Fibroblast of skin of right biceps (primary cell): ENCODE measurements at regions not wholly inside any gene's neighbourhood (a gene's known extent, or its start where the extent isn't known, plus 50 kb on each side); places are given as distances from the start of the nearest gene placed in this dataset.
A peak's percentile ranks its signal among the peaks of the same experiment; 100 is the strongest.

Experiments used
- DNase-seq: peaks from one replicate; pipeline ENCODE4 v3.0.0-alpha.2; 2013

DNA sequence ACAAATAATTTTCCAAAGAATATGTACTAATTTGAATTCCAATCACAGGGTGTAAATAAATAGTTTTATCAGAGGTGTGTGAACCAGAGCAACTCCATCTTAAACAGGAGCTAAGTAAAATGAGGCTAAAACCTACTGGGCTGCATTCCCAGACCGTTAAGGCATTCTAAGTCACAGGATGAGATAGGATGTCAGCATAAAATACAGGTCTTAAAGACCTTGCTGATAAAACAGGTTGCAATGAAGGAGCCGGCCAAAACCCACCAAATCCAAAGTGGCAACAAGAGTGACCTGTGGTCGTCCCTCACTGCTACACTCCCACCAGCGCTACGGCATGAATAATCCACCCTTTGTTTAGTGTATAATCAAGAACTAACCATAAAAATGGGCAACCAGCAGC lies 291.7 kb upstream of the SEMA3D start:
- no peak for DNase-seq

DNA sequence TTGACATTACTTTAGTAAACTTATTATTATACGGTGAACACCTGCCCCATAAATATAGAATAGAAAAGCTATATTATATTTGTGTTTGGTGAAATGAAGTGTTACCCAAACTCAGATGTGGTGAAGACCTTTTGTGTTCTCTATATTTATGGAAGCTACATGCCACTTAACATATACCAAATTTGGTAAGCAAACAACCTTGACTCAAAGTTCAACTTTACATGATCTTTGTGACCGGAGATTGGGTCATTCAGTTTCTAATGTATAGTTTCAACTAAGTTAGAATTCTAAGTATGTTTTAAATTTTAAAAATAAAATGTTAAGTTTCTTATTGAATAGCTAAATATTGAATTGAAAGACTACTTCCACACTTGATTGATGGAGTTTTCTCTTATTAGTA lies 288.6 kb upstream of the SEMA3D start:
- no peak for DNase-seq

DNA sequence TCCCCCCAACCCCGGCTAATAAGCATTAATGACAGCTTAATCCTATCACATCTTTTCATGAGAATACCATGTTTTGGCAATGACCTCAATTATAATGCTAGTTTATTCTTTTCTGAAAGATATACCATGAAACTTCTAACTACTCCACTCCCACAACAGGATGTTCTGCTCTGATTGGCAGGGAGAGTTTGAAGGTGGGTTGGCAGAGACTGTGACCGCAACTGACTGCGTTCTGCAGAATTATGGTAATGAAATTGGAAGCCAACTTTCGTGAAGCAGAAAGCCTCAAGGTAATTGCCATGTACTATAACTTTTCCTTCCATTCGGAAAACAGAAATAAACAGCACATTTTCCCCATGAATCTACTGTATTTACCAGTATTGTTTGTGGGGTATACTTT lies 288.2 kb upstream of the SEMA3D start:
- no peak for DNase-seq

DNA sequence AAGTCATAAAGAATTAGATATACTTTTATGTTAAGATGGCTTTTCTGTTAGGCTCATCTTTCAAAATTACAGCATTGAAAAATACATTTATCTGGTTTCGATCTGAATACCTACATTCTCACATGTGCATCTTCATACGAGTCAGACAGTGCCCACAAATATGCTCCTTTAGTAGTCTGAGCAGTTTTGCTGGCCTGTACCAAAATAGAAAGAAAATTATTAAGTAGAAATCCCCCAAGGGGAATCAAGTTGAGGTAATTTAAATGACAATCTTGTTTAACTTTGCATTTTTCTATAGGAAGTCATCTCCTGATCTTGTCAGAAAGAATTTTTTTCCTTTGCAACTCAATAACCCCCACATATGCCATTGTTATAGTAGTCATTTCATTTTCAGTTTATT lies 287.4 kb upstream of the SEMA3D start:
- DNase-seq = peak; percentile 93

DNA sequence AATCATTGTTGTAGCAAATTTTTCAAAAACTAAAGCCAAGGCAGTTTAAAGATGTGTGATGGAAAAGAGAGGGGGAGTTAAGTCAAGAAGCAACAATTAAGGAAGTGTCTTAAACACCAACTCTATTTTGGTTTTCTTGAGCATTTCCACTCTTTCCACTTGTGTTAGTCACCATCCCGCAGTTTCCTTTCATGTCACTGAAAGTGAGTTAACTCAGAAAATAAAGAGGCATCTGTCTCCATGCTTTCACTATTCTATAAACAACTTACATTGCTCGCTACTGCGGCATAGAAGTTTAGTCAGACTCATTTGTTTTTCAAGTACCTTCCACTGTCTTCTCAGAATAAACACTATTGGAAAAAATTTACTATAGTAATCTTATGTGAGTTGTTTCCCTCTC lies 284.9 kb upstream of the SEMA3D start:
- peak; percentile 75 for DNase-seq

DNA sequence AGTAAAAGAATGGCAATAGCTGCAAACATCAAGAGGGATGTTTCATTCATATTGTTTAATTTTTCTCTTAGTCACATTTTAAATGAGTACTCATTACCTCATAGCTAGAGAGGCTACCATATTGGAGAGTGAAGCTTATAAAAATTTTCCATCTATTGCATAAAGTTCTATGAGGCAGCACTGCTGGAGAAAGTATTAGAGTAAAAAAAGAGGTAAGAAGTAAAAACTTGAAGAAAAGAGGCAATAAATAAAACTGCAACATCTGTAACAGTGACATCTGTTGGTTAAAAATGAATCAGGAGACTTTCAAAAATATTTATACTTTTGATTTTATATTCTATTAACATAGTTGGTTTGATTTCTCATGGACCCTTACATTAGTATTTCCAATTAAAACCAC lies 284.5 kb upstream of the SEMA3D start:
- no peak for DNase-seq

DNA sequence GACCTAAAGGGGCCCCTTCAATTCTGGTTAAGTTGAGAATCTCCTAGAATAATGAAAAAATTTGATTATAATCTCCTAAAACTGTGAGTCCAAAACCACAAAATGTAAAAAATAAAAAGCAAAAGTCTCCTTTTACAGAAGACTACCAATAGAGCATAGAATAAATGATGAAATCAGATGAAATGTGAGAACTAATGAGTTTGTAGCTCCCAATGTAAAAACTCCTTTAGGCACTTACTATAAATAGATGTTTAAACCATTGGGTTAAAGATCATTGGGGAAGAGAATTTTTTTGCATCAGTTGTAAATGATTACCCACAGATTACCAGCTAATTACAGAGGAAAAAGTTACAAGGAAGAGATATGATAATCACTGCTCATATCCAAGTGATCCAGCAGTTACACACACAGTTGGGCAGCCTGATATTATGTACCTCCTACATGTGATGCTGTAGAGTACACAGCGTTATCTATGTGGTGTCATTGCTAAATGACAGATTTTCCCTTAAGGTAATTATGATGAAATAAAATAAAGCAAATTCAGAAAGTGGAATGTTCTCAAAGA lies 282.7 kb upstream of the SEMA3D start:
- DNase-seq = peak; percentile 74

DNA sequence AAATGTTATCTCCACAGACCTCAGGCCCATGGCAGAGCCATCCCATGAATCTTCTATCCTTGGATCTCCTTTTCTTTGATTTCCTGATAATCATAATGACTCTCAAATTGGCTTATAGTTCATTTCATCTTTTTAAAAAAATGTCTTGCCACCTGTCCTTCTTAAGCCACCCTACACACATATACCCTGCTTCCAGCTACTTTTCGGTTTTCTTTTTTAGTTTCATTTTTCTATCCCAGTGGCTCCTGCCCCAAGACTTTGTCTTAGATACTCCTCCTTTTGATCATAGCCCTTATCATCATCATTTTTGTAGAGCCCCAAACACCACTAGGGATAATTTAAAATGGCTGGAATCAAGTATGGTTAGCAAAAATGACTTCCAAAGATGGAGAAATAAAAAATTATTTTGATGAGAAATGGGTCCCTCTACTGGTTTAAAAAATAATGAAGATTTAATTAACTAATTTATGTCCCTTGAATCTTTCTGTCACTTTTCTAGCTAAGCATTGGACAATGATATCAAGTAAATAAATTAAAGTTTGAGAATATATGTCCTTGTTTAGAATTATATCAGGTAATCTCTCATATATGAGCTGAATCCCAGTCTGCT lies 277.3 kb upstream of the SEMA3D start:
- no peak for DNase-seq

DNA sequence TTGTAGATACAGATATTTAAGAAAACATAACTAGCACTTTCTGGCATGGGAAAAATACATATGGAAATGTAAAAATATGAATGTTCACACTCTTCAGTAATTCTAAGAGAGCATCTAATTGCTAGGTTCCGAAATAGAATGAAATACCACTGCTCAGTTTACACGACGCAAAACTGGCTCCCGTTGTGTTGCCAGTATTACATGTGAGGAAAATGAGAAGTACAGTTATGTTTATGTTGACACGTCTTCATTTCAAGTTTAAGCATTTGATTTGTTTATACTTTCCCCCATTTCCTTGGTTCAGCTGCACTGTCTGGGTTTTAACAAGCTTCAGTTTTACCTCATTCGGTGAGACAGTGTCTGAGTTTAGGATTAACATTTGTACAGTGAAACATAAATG lies 275.8 kb upstream of the SEMA3D start:
- no peak for DNase-seq

DNA sequence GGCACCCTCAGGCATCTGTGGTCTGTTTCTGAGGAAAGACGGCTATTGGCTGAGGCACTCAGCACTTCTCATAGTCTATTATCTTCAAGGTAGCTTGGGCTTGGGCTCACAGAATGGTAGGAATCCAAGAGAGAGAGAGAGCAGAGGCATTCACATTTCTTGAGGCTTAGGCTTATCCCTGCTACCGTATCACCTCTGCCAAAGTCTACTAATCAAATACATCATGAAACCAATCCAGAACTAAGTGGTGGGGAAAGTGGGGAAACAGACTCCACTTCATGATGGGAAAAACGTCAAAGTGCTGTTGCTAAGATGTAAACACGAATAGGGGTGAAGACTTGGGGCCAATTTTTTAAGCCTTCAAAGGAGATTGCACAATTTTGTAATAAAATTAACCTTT lies 271.1 kb upstream of the SEMA3D start:
- DNase-seq = no peak

DNA sequence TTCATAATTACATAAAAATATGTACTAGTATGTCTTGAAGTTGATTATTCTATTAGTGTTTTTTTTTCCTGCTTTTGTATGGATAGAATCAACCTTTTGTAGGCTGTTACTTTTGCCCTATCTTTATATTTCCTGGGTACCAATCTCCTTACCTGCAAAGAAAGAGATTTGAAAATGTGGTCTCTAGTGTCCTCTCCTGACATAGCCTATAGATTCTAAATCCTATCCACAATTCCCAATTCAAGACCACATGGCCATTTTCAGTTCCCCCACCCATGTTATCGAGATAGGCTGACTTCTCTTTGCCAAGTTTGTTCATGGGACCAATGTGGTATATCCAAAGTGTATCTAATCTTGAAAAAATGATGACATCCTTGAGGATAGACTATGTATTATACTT lies 269.4 kb upstream of the SEMA3D start:
- no peak for DNase-seq

DNA sequence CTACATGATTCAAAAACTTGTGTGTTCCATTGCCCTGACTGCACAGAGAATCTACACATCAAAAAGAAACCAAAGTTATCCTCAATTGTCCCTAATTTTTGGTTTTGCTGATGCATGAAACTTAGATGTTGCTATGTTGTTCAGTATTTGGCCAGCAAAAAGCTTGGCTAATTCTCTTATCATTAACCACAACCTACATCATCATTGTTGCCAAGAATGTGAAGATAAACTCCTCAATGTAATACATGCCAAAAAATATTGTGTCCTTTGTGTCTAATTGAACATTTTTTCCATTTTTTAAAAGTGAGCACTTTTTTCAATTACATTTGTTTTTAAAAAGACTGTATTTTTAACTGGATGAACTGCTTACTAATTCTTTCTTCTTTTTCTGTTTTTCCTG lies 268.0 kb upstream of the SEMA3D start:
- DNase-seq = peak; percentile 73

DNA sequence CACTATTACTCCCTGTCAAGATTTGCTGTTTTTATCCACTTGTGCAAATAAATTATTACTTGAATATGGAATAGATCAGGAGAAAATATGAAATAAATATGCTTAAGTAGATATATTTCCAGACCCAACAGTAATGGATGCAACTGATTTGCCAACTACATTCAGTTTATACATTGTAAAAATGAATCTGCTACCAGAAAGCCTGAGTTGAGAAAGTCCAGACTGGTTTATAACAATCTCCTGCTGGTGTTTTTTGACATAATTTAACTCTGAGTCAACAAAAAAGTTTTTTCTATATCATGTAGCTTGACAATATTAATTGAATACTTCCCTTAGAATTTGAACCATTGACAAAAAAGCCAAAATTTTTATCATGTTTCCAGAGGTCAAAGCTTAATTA lies 265.8 kb upstream of the SEMA3D start:
- DNase-seq = no peak

DNA sequence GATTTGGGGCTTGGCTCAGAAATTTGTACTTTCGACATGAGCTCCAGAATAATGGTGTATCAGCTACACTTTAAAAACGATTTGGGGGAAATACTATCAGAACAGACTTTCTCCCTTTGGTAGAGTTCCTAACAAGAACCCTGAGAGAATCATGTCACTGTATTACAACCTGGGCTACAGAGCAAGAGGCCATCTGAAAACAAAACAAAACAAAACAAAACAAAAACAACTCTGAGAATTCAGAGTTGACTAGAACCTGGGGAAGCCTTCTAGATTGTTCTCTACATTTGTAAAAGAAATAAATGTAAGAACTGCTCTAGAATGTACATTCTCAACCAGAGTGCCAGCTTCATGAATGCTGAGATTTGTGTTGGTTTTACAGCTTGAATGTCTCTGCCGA lies 262.6 kb upstream of the SEMA3D start:
- no peak for DNase-seq

DNA sequence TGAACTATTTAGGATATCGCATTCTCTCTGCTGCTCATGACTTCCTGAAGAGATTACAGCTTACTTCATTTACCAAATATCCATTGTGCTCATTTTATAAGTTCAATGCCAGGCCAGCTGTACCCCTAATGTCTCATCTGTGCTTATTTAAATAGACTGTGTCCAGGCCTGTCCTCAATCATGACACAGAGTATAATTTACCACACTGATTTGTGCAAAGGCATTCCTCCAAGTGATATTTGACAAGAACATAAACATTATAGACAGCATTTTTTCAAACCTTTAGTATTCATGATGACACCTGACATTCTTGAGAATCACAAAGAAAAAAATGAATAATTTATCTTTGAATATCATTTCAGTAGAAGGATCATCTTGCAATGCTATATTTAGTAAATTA lies 260.1 kb upstream of the SEMA3D start:
- no peak for DNase-seq

DNA sequence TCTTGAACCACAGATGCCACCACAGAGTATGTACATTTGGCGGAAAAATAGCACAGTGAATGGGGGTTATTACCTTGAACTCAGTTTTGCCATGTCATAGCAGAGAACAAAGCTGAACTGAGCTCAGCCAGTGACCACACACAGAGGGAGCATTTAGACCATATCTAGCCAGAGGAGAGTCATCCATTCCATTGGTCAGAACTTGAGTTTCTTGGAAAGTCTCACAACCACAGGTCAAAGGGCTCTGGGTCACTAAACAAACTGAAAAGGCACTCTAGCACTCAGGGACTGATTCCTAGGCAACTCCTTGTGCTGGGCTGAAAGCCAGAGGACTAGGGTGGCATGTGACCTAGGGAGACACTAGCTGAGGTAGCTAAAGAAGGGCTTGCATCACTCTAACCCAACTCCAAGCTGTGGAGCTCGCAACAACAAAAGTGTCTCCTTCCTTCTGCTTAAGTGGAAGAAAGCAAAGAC lies 239.7 kb upstream of the SEMA3D start:
- DNase-seq = no peak

DNA sequence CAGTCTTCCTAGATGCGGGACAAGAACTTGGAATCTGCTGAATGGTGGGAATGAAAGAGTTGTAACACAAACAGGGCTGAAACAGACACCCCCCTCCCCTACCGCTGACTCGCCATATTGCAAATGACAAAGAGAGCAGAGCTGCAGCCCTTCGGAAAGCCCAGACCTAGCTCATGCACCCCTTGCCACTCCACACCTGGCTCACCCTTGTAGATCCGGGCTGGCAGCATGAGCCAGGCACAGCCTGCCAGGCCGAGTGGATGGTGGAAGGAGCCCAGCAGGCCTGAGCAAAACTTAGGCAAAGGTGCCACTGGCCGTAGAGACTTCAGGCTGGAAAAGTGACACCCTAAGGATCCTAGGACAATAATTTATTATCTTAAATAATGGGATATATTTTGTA lies 237.4 kb upstream of the SEMA3D start:
- no peak for DNase-seq

DNA sequence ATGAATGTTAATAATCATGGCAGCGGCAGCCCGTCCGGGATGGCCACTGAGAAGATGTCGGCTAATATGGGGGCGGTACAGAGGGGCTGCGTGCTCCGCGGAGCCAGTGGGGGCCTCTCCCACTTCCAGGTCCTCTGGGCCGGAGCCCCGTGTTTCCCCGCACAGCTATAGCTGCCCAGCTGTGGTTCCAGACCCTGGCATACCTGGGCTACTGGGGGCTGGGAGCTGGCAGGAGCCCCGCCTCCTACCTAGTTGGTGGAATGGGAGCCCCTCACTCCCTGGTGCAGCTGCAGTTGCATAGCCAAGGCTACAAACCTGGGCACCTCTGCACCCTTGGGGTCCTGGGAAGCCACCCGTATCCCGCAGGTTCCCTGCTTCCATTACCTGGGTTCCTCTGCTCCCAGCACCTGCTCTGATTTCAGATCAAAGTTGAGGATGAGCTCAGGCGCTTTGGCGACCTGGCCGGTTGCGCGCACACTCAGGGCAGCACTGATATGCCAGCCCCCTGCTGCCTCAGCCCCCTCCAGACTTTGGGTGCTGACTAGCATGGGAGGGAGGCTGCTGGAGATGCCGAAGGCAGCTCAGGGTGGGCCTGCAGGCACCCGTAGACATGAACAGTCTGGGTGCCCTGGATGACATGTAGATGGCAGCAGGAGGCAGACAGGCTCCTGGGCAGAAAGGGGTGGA lies 236.5 kb upstream of the SEMA3D start:
- no peak for DNase-seq

DNA sequence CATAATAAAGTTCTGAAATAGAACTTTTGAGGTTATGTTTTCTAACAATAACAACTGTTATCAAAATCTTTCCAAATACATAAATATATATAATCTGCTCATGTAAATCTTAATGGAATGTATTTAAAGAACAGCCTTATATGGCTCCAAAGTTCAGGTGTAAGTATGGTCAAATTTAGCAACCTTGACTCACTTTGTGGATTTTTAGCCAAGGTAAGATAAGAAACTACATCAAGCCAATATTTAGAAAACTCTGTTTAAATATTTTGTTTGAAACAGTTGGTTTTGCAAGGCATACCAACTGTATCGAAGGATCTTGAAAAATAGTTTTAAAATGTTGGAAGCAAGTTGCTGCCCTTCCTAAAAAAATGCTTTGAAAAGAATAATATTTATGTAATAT lies 228.9 kb upstream of the SEMA3D start:
- no peak for DNase-seq

DNA sequence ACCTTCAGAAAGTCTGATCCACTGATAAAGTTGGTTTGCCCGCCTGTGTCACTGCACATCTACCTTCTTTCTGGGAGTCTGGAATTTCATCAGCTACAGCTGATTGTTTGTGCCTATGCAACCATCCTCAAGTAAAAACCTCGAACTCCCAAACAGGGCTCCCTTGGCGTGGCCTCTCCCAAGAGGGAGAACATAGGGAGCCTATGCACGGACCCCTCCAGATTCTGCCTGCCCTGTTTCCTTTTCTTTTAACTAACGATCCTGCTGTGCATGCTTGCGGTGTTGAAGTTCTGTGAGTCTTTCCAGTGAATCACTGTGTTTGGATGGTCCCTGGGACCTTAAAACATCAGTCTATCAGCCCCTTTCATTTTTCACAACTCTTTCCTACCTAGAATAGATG lies 226.9 kb upstream of the SEMA3D start:
- DNase-seq = no peak

DNA sequence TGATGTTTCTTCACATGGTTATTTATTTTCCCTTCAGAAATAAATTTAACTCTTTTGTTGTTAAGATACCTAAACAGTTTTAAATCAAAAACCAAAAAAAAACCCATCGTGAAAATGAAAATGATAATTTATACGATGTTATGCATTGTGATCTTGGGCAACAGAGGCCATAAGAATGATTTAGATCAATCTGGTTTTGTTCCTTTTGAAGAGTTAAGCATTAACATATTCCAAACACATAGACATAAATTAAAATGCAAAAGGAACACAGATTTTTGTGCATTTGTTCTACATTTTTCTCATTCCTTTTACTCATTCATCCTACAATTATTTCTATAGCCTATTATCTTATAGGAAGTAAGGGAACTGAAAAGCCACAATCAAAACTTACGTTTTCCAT lies 226.1 kb upstream of the SEMA3D start:
- DNase-seq = peak; percentile 10

DNA sequence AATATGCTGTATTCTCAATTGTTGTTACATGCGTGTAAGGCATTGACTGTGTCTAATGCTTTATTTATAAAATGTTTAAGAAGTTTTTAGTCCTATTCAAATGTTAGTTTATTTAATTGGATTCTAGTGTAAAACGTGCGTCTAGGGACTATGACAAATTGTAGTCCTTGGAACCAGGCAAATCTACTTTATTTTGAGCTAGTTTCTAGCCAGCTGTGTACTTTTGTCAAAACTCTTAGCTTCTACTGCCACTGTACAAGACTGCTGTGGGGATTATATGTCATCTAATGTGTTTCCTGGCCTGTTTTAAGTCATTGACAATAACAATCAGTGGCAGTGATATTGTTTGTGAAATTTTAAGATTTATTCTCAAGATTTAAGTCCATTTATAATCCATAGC lies 220.5 kb upstream of the SEMA3D start:
- no peak for DNase-seq

DNA sequence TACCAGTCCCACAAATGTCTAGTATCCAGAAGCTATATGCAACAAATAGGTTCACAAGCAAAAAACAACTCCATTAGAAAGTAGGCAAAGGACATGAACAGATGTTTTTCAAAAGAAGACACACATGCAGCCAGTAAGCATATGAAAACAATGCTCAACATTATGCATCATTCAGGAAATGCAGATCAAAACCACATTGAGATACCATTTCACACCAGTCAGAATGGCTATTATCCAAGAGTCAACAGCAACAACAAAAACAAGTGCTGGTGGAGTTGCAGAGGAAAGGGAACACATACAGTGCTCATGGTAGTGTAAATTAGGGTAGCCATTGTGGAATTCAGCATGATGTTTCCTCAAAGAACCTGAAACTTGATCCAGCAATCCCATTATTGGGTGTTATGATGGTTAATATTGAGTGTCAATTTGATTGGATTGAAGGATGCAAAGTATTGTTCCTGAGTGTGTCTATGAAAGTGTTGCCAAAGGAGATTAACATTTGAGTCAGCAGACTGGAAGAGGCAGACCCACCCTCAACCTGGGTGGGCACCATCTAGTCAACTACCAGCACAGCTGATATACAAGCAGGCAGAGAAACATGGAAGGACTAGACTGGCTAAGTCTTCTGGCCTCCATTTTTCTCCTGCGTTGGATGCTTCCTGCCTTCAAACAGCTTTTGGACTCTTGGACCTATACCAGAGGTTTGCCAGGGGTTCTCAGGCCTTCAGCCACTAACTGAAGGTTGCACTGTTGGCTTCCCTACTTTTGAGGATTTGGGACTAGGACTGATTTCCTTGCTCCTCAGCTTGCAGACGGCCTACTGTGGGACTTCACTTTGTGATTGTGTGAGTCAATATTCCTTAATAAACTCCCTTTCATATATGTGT lies 218.4 kb upstream of the SEMA3D start:
- peak; percentile 11 for DNase-seq

DNA sequence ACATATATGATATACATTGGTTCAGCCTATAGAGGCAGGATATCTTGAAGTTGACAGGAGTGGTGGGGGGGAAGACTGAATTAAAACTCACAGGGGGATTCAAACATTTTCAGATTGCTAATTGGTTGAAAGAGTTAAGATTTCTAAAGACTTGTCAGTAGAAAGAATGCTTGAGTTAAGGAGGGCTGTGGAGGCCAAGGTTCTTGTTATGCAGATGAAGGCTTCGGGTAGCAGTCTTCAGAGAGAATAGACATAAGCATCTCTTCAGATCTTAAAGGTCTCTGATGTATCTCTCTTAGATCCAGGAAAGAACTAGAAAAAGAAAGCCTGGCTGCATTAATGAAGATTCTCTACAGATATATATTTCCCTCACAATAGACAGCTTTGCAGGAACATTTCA lies 209.8 kb upstream of the SEMA3D start:
- DNase-seq = no peak
